SK-N-SH (cell line): ENCODE measurements at regions not wholly inside any gene's neighbourhood (a gene's known extent, or its start where the extent isn't known, plus 50 kb on each side); places are given as distances from the start of the nearest gene placed in this dataset.

Source experiments
- CTCF ChIA-PET: fragments of 300-600, 350-600 bp; formaldehyde crosslinking; extraction: SDS; loops from one replicate; lab custom pipeline; 2021; lab: Yijun Ruan, JAX
- POLR2A ChIA-PET: fragments of 350-600 bp; sonication (Branson Sonifier 250); formaldehyde crosslinking; extraction: SDS; loops from one replicate; lab custom pipeline; 2020; ENCODE audit warnings: antibody characterized with exemption, inconsistent platforms; lab: Yijun Ruan, JAX
- DNase-seq: peaks from one replicate; pipeline ENCODE4 v3.0.0; 2012
- H2AFZ ChIP-seq: fragments of 200-600 bp; sonication (generic); 2 replicates; pipeline ENCODE4 v1.8.1; 2016; ENCODE audit warnings: antibody characterized with exemption, mild to moderate bottlenecking, low read depth
- H3F3A ChIP-seq: fragments of 200-600 bp; sonication (generic); replicated peaks from 2 replicates; pipeline ENCODE3; 2016; ENCODE audit warnings: antibody characterized with exemption, mild to moderate bottlenecking; ENCODE audit not compliant: insufficient read depth
- H3K27ac ChIP-seq, 2 experiments: fragments of 200-500 bp in 1 of 2; fragments of 200-600 bp in 1 of 2; sonication (Bioruptor generic) in 1 of 2; sonication (generic), shearing (Covaris generic) in 1 of 2; 2 replicates each; pipeline versions ENCODE4 v1.5.1 to v1.6.1; 2014 to 2016; ENCODE audit warnings: low read depth in 2 of 2, inconsistent platforms in 1 of 2, low read length in 1 of 2, mild to moderate bottlenecking in 1 of 2, mixed read lengths in 1 of 2
- H3K27me3 ChIP-seq: fragments of 200-600 bp; sonication (generic), shearing (Covaris generic); 2 replicates; pipeline ENCODE4 v1.6.1; 2016; ENCODE audit warnings: mixed run types; ENCODE audit not compliant: insufficient read depth
- H3K36me3 ChIP-seq, 2 experiments: fragments of 200-500 bp in 1 of 2; fragments of 200-600 bp in 1 of 2; sonication (Bioruptor generic) in 1 of 2; sonication (generic) in 1 of 2; replicated peaks in 1 of 2; 2 replicates each; pipeline versions ENCODE3 to v1.5.1; 2014 to 2016; ENCODE audit warnings: low read length in 1 of 2, mild to moderate bottlenecking in 1 of 2; ENCODE audit not compliant: insufficient read depth in 2 of 2, control insufficient read depth in 1 of 2
- H3K4me1 ChIP-seq, 2 experiments: fragments of 200-500 bp in 1 of 2; fragments of 200-600 bp in 1 of 2; sonication (Bioruptor generic) in 1 of 2; sonication (generic), shearing (Covaris generic) in 1 of 2; 2 replicates each; pipeline versions ENCODE4 v1.5.1 to v1.6.1; 2014 to 2016; ENCODE audit warnings: low read depth in 1 of 2, low read length in 1 of 2, mixed run types in 1 of 2; ENCODE audit not compliant: insufficient read depth in 2 of 2, control insufficient read depth in 1 of 2
- H3K4me2 ChIP-seq: fragments of 200-600 bp; sonication (generic), shearing (Covaris generic); 2 replicates; pipeline ENCODE4 v1.6.1; 2017; ENCODE audit warnings: mixed run types
- H3K4me3 ChIP-seq, 2 experiments: fragments of 200-500 bp in 1 of 2; fragments of 200-600 bp in 1 of 2; sonication (Bioruptor generic) in 1 of 2; sonication (generic), shearing (Covaris generic) in 1 of 2; 2 replicates each; pipeline versions ENCODE4 v1.5.1 to v1.8.1; 2014 to 2016; ENCODE audit warnings: low read depth in 2 of 2, inconsistent platforms in 1 of 2, low read length in 1 of 2, mild to moderate bottlenecking in 1 of 2, mixed read lengths in 1 of 2, moderate library complexity in 1 of 2
- H3K79me2 ChIP-seq: fragments of 200-600 bp; sonication (generic); 2 replicates; pipeline ENCODE4 v1.8.1; 2017; ENCODE audit warnings: mild to moderate bottlenecking; ENCODE audit not compliant: insufficient read depth
- H3K9ac ChIP-seq: fragments of 200-600 bp; sonication (generic); 2 replicates; pipeline ENCODE4 v1.6.1; 2017; ENCODE audit warnings: mixed run types
- H3K9me2 ChIP-seq: fragments of 200-600 bp; sonication (generic); 2 replicates; pipeline ENCODE4 v1.6.1; 2017; ENCODE audit warnings: mixed run types
- H3K9me3 ChIP-seq: fragments of 200-600 bp; sonication (generic); 2 replicates; pipeline ENCODE4 v1.6.1; 2017; ENCODE audit warnings: mixed run types, mild to moderate bottlenecking, moderate library complexity
- H4K20me1 ChIP-seq: fragments of 200-600 bp; sonication (generic); 2 replicates; pipeline ENCODE4 v1.6.1; 2017; ENCODE audit warnings: mild to moderate bottlenecking, mixed run types; ENCODE audit not compliant: insufficient read depth
- CHD2 ChIP-seq: fragments of 150-350 bp; IDR thresholded peaks from 2 replicates; pipeline ENCODE4 v1.6.1; 2018; ENCODE audit warnings: low read length; ENCODE audit not compliant: partially characterized antibody
- ELF1 ChIP-seq: IDR thresholded peaks from 2 replicates; pipeline ENCODE4 v1.4.0; 2012
- EP300 ChIP-seq, 2 experiments: IDR thresholded peaks; 2 replicates each; pipeline versions ENCODE4 v1.4.0 to v1.6.1; 2012; ENCODE audit warnings: borderline replicate concordance in 1 of 2, low read depth in 1 of 2, low read length in 1 of 2
- EZH2phosphoT487 ChIP-seq: fragments of 200-600 bp; sonication (generic); IDR thresholded peaks from 2 replicates; pipeline ENCODE4 v1.6.1; 2017; ENCODE audit warnings: low read depth, mixed run types, mild to moderate bottlenecking, antibody characterized with exemption, moderate library complexity, borderline replicate concordance
- FOSL2 ChIP-seq: IDR thresholded peaks from 2 replicates; pipeline ENCODE4 v1.4.0; 2012; ENCODE audit warnings: low read depth, mild to moderate bottlenecking, moderate library complexity, borderline replicate concordance
- GABPA ChIP-seq: IDR thresholded peaks from 2 replicates; pipeline ENCODE4 v1.4.0; 2012; ENCODE audit warnings: low read depth, mild to moderate bottlenecking
- GATA2 ChIP-seq: sonication (generic); formaldehyde crosslinking; IDR thresholded peaks from 2 replicates; pipeline ENCODE4 v1.5.0; 2020; ENCODE audit warnings: mild to moderate bottlenecking, missing genetic modification reagents
- JUND ChIP-seq: IDR thresholded peaks from 2 replicates; pipeline ENCODE4 v1.4.0; 2012
- MEF2A ChIP-seq: IDR thresholded peaks from 2 replicates; pipeline ENCODE4 v1.4.0; 2012; ENCODE audit warnings: low read depth, borderline replicate concordance
- MXI1 ChIP-seq: IDR thresholded peaks from 2 replicates; pipeline ENCODE4 v1.6.1; 2012; ENCODE audit warnings: mild to moderate bottlenecking, low read depth, low read length, improper control_type of control experiment
- NFIC ChIP-seq: IDR thresholded peaks from 2 replicates; pipeline ENCODE4 v1.4.0; 2012; ENCODE audit warnings: borderline replicate concordance
- NRF1 ChIP-seq: IDR thresholded peaks from 2 replicates; pipeline ENCODE4 v1.6.1; 2012; ENCODE audit warnings: low read depth, mild to moderate bottlenecking, low read length
- POLR2AphosphoS5 ChIP-seq: IDR thresholded peaks from 2 replicates; pipeline ENCODE4 v1.6.1; 2012; ENCODE audit warnings: low read depth, low read length
- RAD21 ChIP-seq: IDR thresholded peaks from 2 replicates; pipeline ENCODE4 v1.6.1; 2012; ENCODE audit warnings: mild to moderate bottlenecking, low read length
- RFX5 ChIP-seq: IDR thresholded peaks from 2 replicates; pipeline ENCODE4 v1.6.1; 2012; ENCODE audit warnings: mild to moderate bottlenecking, improper control_type of control experiment, low read length
- RXRA ChIP-seq: IDR thresholded peaks from 2 replicates; pipeline ENCODE4 v1.4.0; 2012; ENCODE audit warnings: low read depth, mild to moderate bottlenecking, borderline replicate concordance
- SIN3A ChIP-seq: IDR thresholded peaks from 2 replicates; pipeline ENCODE4 v1.6.1; 2012; ENCODE audit warnings: low read depth, mild to moderate bottlenecking, low read length, moderate library complexity, borderline replicate concordance
- SMC3 ChIP-seq: IDR thresholded peaks from 2 replicates; pipeline ENCODE4 v1.6.1; 2012; ENCODE audit warnings: low read depth, low read length, improper control_type of control experiment
- TCF12 ChIP-seq: IDR thresholded peaks from 2 replicates; pipeline ENCODE4 v1.4.0; 2012
- TEAD4 ChIP-seq: IDR thresholded peaks from 2 replicates; pipeline ENCODE4 v1.4.0; 2012; ENCODE audit warnings: mild to moderate bottlenecking, borderline replicate concordance; ENCODE audit not compliant: insufficient read depth
- USF1 ChIP-seq: IDR thresholded peaks from 2 replicates; pipeline ENCODE4 v1.4.0; 2012; ENCODE audit warnings: low read depth, borderline replicate concordance
- WGBS: methylation state at CpG from one replicate; pipeline ENCODE4 v1.1.6; 2017; ENCODE audit warnings: low lambda C conversion rate; 5-methylcytosine and 5-hydroxymethylcytosine counted together
- TF ChIP-seq, protein P1 (sequence below): IDR thresholded peaks from 2 replicates; pipeline ENCODE4 v1.4.0; 2012; ENCODE audit warnings: low read depth
- TF ChIP-seq, protein P2 (sequence below): fragments of 150-350 bp; IDR thresholded peaks from 2 replicates; pipeline ENCODE4 v1.6.1; 2017; ENCODE audit warnings: antibody characterized with exemption, low read length, low read depth, borderline replicate concordance
- TF ChIP-seq, protein P3 (sequence below): fragments of 200-600 bp; sonication (generic); IDR thresholded peaks from 2 replicates; pipeline ENCODE4 v1.6.1; 2017; ENCODE audit warnings: antibody characterized with exemption, mild to moderate bottlenecking, moderate library complexity
- TF ChIP-seq, protein P4 (sequence below): IDR thresholded peaks from 2 replicates; pipeline ENCODE4 v1.4.0; 2012; ENCODE audit warnings: low read depth, borderline replicate concordance

DNA sequence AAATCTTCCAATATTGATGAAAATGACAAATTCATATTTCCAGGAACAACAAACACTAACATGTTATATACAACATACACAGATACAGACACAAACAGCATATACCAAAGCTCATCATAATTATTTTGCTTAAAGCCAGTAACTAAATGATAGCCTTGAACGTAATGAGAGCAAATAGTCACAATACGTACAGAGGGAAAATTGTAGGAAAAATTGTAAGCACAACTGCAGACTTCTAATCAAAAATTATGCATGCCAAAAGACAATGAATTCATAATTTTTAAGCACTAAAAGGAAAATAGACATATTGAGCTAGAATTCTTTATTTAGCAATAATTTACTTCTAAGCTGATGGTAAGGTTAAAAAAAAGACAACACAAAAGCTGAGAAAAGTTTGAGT is 1466.9 kb upstream of the CELF2 start:
- H3K9me3 ChIP-seq = no peaks in the 10 kb centered on the region
- 25% methylated on average over 2 of the region's 2 CpGs for WGBS
- H3K9ac ChIP-seq = no peak overlapping the region
- no peak for TF ChIP-seq NRF1
- TF ChIP-seq GATA2 (CRISPR knock-in tag) = no peak
- TF ChIP-seq, protein P1, sequence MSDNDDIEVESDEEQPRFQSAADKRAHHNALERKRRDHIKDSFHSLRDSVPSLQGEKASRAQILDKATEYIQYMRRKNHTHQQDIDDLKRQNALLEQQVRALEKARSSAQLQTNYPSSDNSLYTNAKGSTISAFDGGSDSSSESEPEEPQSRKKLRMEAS = no peak
- TF ChIP-seq SIN3A = no peak
- no peak for TF ChIP-seq POLR2AphosphoS5
- TF ChIP-seq JUND = no peak
- no peak for TF ChIP-seq MEF2A
- no peak for TF ChIP-seq SMC3
- TF ChIP-seq MXI1 = no peak
- TF ChIP-seq RFX5 = no peak
- TF ChIP-seq, protein P2, sequence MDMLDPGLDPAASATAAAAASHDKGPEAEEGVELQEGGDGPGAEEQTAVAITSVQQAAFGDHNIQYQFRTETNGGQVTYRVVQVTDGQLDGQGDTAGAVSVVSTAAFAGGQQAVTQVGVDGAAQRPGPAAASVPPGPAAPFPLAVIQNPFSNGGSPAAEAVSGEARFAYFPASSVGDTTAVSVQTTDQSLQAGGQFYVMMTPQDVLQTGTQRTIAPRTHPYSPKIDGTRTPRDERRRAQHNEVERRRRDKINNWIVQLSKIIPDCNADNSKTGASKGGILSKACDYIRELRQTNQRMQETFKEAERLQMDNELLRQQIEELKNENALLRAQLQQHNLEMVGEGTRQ = no peak
- TF ChIP-seq ELF1 = no peak
- TF ChIP-seq TEAD4 = no peak
- TF ChIP-seq EP300 (IDR thresholded peaks at IDR 0.05; ENCODE audit: borderline replicate concordance in 1 of 2, low read depth in 1 of 2, low read length in 1 of 2) = no peak
- no peak for TF ChIP-seq RXRA
- no peak overlapping the region for H3K27ac ChIP-seq
- H2AFZ ChIP-seq = no peak overlapping the region
- H3K4me1 ChIP-seq = no peaks in the 10 kb centered on the region; a peak in 1 of 4 replicates
- no peaks in the 10 kb centered on the region for H3K36me3 ChIP-seq
- no peaks in the 10 kb centered on the region for H3K79me2 ChIP-seq
- no peak overlapping the region for H3K4me3 ChIP-seq
- H3K4me2 ChIP-seq = no peak overlapping the region
- DNase-seq = no peak
- no peaks in the 10 kb centered on the region for H3K9me2 ChIP-seq
- CTCF ChIA-PET = interaction anchor here (0.7 kb wide), 1 partner anchor 13 kb away, joined by 3 read pairs; no protein-coding TSS in a partner anchor
- no peaks in the 10 kb centered on the region for H4K20me1 ChIP-seq
- POLR2A ChIA-PET = no interaction called here
- no peaks in the 10 kb centered on the region for H3F3A ChIP-seq
- H3K27me3 ChIP-seq = no peaks in the 10 kb centered on the region

DNA sequence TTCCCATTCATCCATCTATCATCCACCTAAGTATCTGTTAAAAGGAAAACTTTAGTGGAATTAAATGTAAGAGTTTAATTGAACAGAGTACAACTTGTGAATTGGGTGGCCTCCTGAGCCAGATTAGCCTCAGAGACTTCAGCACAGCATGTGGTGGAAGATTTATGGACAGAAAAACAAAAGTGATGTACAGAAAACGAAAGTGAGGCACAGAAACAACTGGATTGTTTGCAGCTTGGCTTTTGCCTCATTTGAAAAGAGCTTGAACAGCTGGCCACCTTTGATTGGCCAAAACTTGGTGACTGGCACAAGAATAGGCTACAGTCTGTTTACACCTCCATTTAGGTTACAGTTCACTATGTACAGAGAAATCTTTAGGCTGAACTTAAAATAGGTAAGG is 1463.4 kb upstream of the CELF2 start:
- Histone ChIP-seq H3F3A (no peaks in the 10 kb centered on the region), H3K9ac (no peak overlapping the region), H3K79me2 (no peaks in the 10 kb centered on the region), H4K20me1 (no peaks in the 10 kb centered on the region), H3K9me2 (no peaks in the 10 kb centered on the region), H3K4me2 (no peak overlapping the region), H3K27ac (no peak overlapping the region), H3K27me3 (no peaks in the 10 kb centered on the region), H3K9me3 (peaks cover 3% of the 10 kb centered on the region), H2AFZ (no peak overlapping the region), H3K4me3 (no peak overlapping the region), H3K36me3 (no peaks in the 10 kb centered on the region), H3K4me1 (no peaks in the 10 kb centered on the region)
- ChIA-PET POLR2A (no interaction called here), CTCF (no interaction called here)
- DNase-seq = no peak
- 0% methylated on average over 1 of the region's 1 CpG for WGBS
- no peak for TF ChIP-seq USF1
- TF ChIP-seq, protein P3, sequence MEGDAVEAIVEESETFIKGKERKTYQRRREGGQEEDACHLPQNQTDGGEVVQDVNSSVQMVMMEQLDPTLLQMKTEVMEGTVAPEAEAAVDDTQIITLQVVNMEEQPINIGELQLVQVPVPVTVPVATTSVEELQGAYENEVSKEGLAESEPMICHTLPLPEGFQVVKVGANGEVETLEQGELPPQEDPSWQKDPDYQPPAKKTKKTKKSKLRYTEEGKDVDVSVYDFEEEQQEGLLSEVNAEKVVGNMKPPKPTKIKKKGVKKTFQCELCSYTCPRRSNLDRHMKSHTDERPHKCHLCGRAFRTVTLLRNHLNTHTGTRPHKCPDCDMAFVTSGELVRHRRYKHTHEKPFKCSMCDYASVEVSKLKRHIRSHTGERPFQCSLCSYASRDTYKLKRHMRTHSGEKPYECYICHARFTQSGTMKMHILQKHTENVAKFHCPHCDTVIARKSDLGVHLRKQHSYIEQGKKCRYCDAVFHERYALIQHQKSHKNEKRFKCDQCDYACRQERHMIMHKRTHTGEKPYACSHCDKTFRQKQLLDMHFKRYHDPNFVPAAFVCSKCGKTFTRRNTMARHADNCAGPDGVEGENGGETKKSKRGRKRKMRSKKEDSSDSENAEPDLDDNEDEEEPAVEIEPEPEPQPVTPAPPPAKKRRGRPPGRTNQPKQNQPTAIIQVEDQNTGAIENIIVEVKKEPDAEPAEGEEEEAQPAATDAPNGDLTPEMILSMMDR = no peak
- TF ChIP-seq ELF1 = no peak
- no peak for TF ChIP-seq CHD2
- TF ChIP-seq, protein P1 = no peak
- TF ChIP-seq NFIC = no peak
- TF ChIP-seq EZH2phosphoT487 = no peak
- TF ChIP-seq GABPA = no peak
- no peak for TF ChIP-seq FOSL2
- TF ChIP-seq, protein P4, sequence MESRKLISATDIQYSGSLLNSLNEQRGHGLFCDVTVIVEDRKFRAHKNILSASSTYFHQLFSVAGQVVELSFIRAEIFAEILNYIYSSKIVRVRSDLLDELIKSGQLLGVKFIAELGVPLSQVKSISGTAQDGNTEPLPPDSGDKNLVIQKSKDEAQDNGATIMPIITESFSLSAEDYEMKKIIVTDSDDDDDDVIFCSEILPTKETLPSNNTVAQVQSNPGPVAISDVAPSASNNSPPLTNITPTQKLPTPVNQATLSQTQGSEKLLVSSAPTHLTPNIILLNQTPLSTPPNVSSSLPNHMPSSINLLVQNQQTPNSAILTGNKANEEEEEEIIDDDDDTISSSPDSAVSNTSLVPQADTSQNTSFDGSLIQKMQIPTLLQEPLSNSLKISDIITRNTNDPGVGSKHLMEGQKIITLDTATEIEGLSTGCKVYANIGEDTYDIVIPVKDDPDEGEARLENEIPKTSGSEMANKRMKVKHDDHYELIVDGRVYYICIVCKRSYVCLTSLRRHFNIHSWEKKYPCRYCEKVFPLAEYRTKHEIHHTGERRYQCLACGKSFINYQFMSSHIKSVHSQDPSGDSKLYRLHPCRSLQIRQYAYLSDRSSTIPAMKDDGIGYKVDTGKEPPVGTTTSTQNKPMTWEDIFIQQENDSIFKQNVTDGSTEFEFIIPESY = no peak
- TF ChIP-seq SMC3 = no peak
- no peak for TF ChIP-seq TCF12
- no peak for TF ChIP-seq RAD21
- TF ChIP-seq MXI1 = no peak
- TF ChIP-seq EP300 (IDR thresholded peaks at IDR 0.05; ENCODE audit: borderline replicate concordance in 1 of 2, low read depth in 1 of 2, low read length in 1 of 2) = no peak
